HCT116 (cell line): ENCODE measurements at regions not wholly inside any gene's neighbourhood (a gene's known extent, or its start where the extent isn't known, plus 50 kb on each side); places are given as distances from the start of the nearest gene placed in this dataset.

ENCODE experiments used
- ATAC-seq: fragments of 200-7000 bp; cut with Tn5 transposase; 2 replicates; pipeline ENCODE4 v1.9.1; 2020; ENCODE audit warnings: mild to moderate bottlenecking, moderate library complexity
- BruUV-seq: library from RNA; stranded (reverse); fragments of 400-500 nt; replicated peaks from 2 replicates; lab custom pipeline; 2021; lab: Mats Ljungman, UMichigan
- CTCF ChIA-PET: fragments of 300-600 bp; sonication (Branson Sonifier 250); formaldehyde crosslinking; loops from one replicate; lab custom pipeline; 2021; ENCODE audit warnings: antibody characterized with exemption; lab: Charles Lee
- POLR2A ChIA-PET: fragments of 300-600, 350-600 bp; sonication (Branson Sonifier 250); formaldehyde crosslinking; loops from one replicate; lab custom pipeline; 2021; ENCODE audit warnings: antibody characterized with exemption; lab: Charles Lee
- RAD21 ChIA-PET, 2 experiments: fragments of 300-600 bp; sonication (Branson Sonifier 250); formaldehyde crosslinking; loops; one replicate each; lab custom pipeline; 2023; ENCODE audit warnings: low total read pairs in 2 of 2; ENCODE audit not compliant: uncharacterized antibody in 2 of 2, unreplicated experiment in 2 of 2, low non-redundant PET in 1 of 2; lab: Charles Lee
- DNase-seq: peaks from one replicate; pipeline ENCODE4 v3.0.0-alpha.2; 2010; ENCODE audit warnings: low read depth, low spot score
- H2AFZ ChIP-seq: fragments of 200-600 bp; shearing (Covaris generic), sonication (generic); 2 replicates; pipeline ENCODE4 v1.6.1; 2017; ENCODE audit warnings: low read depth, mixed run types, mixed read lengths, antibody characterized with exemption, low read length; ENCODE audit not compliant: poor library complexity, severe bottlenecking
- H3K27ac ChIP-seq: 2 replicates; pipeline ENCODE4 v1.5.1; 2012; ENCODE audit warnings: low read depth, low read length
- H3K27me3 ChIP-seq: fragments of 200-600 bp; sonication (generic); 2 replicates; pipeline ENCODE4 v1.6.1; 2016; ENCODE audit warnings: mixed run types, low read length, mixed read lengths; ENCODE audit not compliant: insufficient read depth
- H3K36me3 ChIP-seq, 2 experiments: fragments of 200-500 bp in 1 of 2; fragments of 200-600 bp in 1 of 2; sonication (Bioruptor generic) in 1 of 2; sonication (generic) in 1 of 2; 2 replicates each; pipeline versions ENCODE4 v1.5.1 to v1.6.1; 2014 to 2016; ENCODE audit warnings: low read length in 2 of 2, inconsistent platforms in 1 of 2, mixed read lengths in 1 of 2, mixed run types in 1 of 2; ENCODE audit not compliant: insufficient read depth in 2 of 2, control insufficient read depth in 1 of 2
- H3K4me1 ChIP-seq, 2 experiments: fragments of 200-600 bp in 1 of 2; sonication (generic) in 1 of 2; 2 replicates each; pipeline versions ENCODE4 v1.5.1 to v1.6.1; 2012 to 2017; ENCODE audit warnings: low read length in 2 of 2, inconsistent platforms in 1 of 2, mild to moderate bottlenecking in 1 of 2, mixed read lengths in 1 of 2, mixed run types in 1 of 2, moderate library complexity in 1 of 2; ENCODE audit not compliant: insufficient read depth in 2 of 2, control insufficient read depth in 1 of 2
- H3K4me2 ChIP-seq: fragments of 200-600 bp; sonication (generic); 2 replicates; pipeline ENCODE4 v1.6.1; 2017; ENCODE audit warnings: mixed run types, low read length, mixed read lengths
- H3K4me3 ChIP-seq, 2 experiments: fragments of 200-600 bp in 1 of 2; sonication (generic) in 1 of 2; replicated peaks in 1 of 2; 2 replicates each; pipeline ENCODE4 v1.5.1; 2011 to 2016; ENCODE audit warnings: low read length in 2 of 2, control low read depth in 1 of 2, low read depth in 1 of 2, mild to moderate bottlenecking in 1 of 2, mixed read lengths in 1 of 2, mixed run types in 1 of 2
- H3K79me2 ChIP-seq: fragments of 200-600 bp; sonication (generic); 2 replicates; pipeline ENCODE4 v1.6.1; 2017; ENCODE audit warnings: mild to moderate bottlenecking, mixed run types, low read length, moderate library complexity, mixed read lengths; ENCODE audit not compliant: insufficient read depth
- H3K9ac ChIP-seq: fragments of 200-600 bp; sonication (generic); 2 replicates; pipeline ENCODE4 v1.6.1; 2016; ENCODE audit warnings: low read length, mixed read lengths
- H3K9me2 ChIP-seq: fragments of 200-600 bp; sonication (generic), shearing (Covaris generic); 2 replicates; pipeline ENCODE4 v1.6.1; 2017; ENCODE audit warnings: mixed run types, mild to moderate bottlenecking, moderate library complexity; ENCODE audit not compliant: insufficient read depth
- H3K9me3 ChIP-seq, 2 experiments: fragments of 200-500 bp in 1 of 2; fragments of 200-600 bp in 1 of 2; sonication (Bioruptor generic) in 1 of 2; sonication (generic) in 1 of 2; 2 replicates each; pipeline ENCODE4 v1.6.1; 2014 to 2017; ENCODE audit warnings: low read length in 2 of 2, mixed read lengths in 2 of 2, inconsistent platforms in 1 of 2, low read depth in 1 of 2, mild to moderate bottlenecking in 1 of 2, mixed run types in 1 of 2, moderate library complexity in 1 of 2; ENCODE audit not compliant: control insufficient read depth in 1 of 2, insufficient read depth in 1 of 2
- H4K20me1 ChIP-seq: fragments of 200-600 bp; sonication (generic), shearing (Covaris generic); 2 replicates; pipeline ENCODE4 v1.6.1; 2017; ENCODE audit warnings: mixed run types, mild to moderate bottlenecking, moderate library complexity; ENCODE audit not compliant: insufficient read depth
- ELF1 ChIP-seq: IDR thresholded peaks from 2 replicates; pipeline ENCODE4 v1.6.1; 2012; ENCODE audit warnings: low read depth, borderline replicate concordance
- EZH2 ChIP-seq: fragments of 200-600 bp; sonication (generic); IDR thresholded peaks from 2 replicates; pipeline ENCODE4 v1.6.1; 2017; ENCODE audit warnings: antibody characterized with exemption, mixed run types
- FOSL1 ChIP-seq: IDR thresholded peaks from 2 replicates; pipeline ENCODE4 v1.6.1; 2012; ENCODE audit warnings: low read depth
- JUND ChIP-seq: IDR thresholded peaks from 2 replicates; pipeline ENCODE4 v1.6.1; 2012
- POLR2AphosphoS5 ChIP-seq: IDR thresholded peaks from 2 replicates; pipeline ENCODE4 v1.6.1; 2011; ENCODE audit warnings: mild to moderate bottlenecking, low read depth, low read length, moderate library complexity
- RAD21 ChIP-seq: IDR thresholded peaks from 2 replicates; pipeline ENCODE4 v1.6.1; 2012; ENCODE audit warnings: low read depth, mild to moderate bottlenecking
- SIN3A ChIP-seq: IDR thresholded peaks from 2 replicates; pipeline ENCODE4 v1.6.1; 2012; ENCODE audit warnings: low read depth
- SP1 ChIP-seq: IDR thresholded peaks from 2 replicates; pipeline ENCODE4 v1.6.1; 2012; ENCODE audit warnings: low read depth
- SRF ChIP-seq: IDR thresholded peaks from 2 replicates; pipeline ENCODE4 v1.6.1; 2012; ENCODE audit warnings: low read depth
- TCF7L2 ChIP-seq: IDR thresholded peaks from 2 replicates; pipeline ENCODE4 v1.7.0; 2011; ENCODE audit warnings: borderline replicate concordance, inconsistent platforms; ENCODE audit not compliant: insufficient read depth, insufficient read length; ENCODE audit errors: extremely low read depth
- YY1 ChIP-seq: IDR thresholded peaks from 2 replicates; pipeline ENCODE4 v1.6.1; 2011; ENCODE audit warnings: low read length, low read depth, moderate library complexity, mild to moderate bottlenecking; ENCODE audit not compliant: insufficient replicate concordance; ENCODE audit errors: extremely low read depth
- intact Hi-C: fragments of 100-400 bp; cut with micrococcal nuclease; formaldehyde crosslinking; loops from 2 replicates; pipeline ENCODE4 v1.10.0; 2022
- TF ChIP-seq, protein P1 (sequence below), 3 experiments: fragments of 200-600 bp in 1 of 3; sonication (generic) in 1 of 3; IDR thresholded peaks in 2 of 3; conservative IDR thresholded peaks in 1 of 3; 2 replicates each; pipeline ENCODE4 v1.5.1; 2012 to 2017; ENCODE audit warnings: low read depth in 2 of 3, low read length in 2 of 3, antibody characterized with exemption in 1 of 3, borderline replicate concordance in 1 of 3, control low read depth in 1 of 3, mild to moderate bottlenecking in 1 of 3, mixed read lengths in 1 of 3, mixed run types in 1 of 3, moderate library complexity in 1 of 3; ENCODE audit not compliant: insufficient read depth in 1 of 3
- TF ChIP-seq, protein P2 (sequence below): IDR thresholded peaks from 2 replicates; pipeline ENCODE4 v1.6.1; 2012
- TF ChIP-seq, protein P3 (sequence below): IDR thresholded peaks from 2 replicates; pipeline ENCODE4 v1.6.1; 2012
- TF ChIP-seq, protein P4 (sequence below): IDR thresholded peaks from 2 replicates; pipeline ENCODE4 v1.6.1; 2012; ENCODE audit warnings: low read depth

GRCh38 chr7:83882551-83882950, 233.6 kb upstream of the SEMA3E start:
- no peak for ATAC-seq
- Histone ChIP-seq H3K9ac (no peak overlapping the region), H3K9me3 (no peaks in the 10 kb centered on the region), H4K20me1 (no peaks in the 10 kb centered on the region), H3K27me3 (no peaks in the 10 kb centered on the region), H3K27ac (no peak overlapping the region), H3K4me2 (no peak overlapping the region), H3K9me2 (no peaks in the 10 kb centered on the region), H3K79me2 (no peaks in the 10 kb centered on the region), H2AFZ (no peak overlapping the region), H3K36me3 (no peaks in the 10 kb centered on the region), H3K4me3 (no peak overlapping the region), H3K4me1 (no peaks in the 10 kb centered on the region)
- no peak for DNase-seq
- TF ChIP-seq SP1 (no peak), RAD21 (no peak), JUND (no peak), POLR2AphosphoS5 (no peak), ELF1 (no peak), YY1 (no peak), SRF (no peak), FOSL1 (no peak), TCF7L2 (no peak), SIN3A (no peak), EZH2 (no peak)
- TF ChIP-seq, protein P1, sequence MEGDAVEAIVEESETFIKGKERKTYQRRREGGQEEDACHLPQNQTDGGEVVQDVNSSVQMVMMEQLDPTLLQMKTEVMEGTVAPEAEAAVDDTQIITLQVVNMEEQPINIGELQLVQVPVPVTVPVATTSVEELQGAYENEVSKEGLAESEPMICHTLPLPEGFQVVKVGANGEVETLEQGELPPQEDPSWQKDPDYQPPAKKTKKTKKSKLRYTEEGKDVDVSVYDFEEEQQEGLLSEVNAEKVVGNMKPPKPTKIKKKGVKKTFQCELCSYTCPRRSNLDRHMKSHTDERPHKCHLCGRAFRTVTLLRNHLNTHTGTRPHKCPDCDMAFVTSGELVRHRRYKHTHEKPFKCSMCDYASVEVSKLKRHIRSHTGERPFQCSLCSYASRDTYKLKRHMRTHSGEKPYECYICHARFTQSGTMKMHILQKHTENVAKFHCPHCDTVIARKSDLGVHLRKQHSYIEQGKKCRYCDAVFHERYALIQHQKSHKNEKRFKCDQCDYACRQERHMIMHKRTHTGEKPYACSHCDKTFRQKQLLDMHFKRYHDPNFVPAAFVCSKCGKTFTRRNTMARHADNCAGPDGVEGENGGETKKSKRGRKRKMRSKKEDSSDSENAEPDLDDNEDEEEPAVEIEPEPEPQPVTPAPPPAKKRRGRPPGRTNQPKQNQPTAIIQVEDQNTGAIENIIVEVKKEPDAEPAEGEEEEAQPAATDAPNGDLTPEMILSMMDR (IDR thresholded peaks at IDR 0.05 in 2 of 3, conservative IDR thresholded peaks at IDR 0.05 in 1 of 3; ENCODE audit: borderline replicate concordance in 1 of 3, insufficient read depth in 1 of 3, low read depth in 2 of 3, low read length in 2 of 3) = no peak
- TF ChIP-seq, protein P2, sequence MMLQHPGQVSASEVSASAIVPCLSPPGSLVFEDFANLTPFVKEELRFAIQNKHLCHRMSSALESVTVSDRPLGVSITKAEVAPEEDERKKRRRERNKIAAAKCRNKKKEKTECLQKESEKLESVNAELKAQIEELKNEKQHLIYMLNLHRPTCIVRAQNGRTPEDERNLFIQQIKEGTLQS = no peak
- TF ChIP-seq, protein P3, sequence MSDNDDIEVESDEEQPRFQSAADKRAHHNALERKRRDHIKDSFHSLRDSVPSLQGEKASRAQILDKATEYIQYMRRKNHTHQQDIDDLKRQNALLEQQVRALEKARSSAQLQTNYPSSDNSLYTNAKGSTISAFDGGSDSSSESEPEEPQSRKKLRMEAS = no peak
- TF ChIP-seq, protein P4, sequence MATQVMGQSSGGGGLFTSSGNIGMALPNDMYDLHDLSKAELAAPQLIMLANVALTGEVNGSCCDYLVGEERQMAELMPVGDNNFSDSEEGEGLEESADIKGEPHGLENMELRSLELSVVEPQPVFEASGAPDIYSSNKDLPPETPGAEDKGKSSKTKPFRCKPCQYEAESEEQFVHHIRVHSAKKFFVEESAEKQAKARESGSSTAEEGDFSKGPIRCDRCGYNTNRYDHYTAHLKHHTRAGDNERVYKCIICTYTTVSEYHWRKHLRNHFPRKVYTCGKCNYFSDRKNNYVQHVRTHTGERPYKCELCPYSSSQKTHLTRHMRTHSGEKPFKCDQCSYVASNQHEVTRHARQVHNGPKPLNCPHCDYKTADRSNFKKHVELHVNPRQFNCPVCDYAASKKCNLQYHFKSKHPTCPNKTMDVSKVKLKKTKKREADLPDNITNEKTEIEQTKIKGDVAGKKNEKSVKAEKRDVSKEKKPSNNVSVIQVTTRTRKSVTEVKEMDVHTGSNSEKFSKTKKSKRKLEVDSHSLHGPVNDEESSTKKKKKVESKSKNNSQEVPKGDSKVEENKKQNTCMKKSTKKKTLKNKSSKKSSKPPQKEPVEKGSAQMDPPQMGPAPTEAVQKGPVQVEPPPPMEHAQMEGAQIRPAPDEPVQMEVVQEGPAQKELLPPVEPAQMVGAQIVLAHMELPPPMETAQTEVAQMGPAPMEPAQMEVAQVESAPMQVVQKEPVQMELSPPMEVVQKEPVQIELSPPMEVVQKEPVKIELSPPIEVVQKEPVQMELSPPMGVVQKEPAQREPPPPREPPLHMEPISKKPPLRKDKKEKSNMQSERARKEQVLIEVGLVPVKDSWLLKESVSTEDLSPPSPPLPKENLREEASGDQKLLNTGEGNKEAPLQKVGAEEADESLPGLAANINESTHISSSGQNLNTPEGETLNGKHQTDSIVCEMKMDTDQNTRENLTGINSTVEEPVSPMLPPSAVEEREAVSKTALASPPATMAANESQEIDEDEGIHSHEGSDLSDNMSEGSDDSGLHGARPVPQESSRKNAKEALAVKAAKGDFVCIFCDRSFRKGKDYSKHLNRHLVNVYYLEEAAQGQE = no peak
- ChIA-PET CTCF (no interaction called here), POLR2A (no interaction called here), RAD21 (no interaction called here)
- intact Hi-C loops = no loop called here
- no TSS peak for BruUV-seq
